ENCODE measurements at regions not wholly inside any gene's neighbourhood (a gene's known extent, or its start where the extent isn't known, plus 50 kb on each side); places are given as distances from the start of the nearest gene placed in this dataset.

GRCh38 chr6:14210663-14211561, 93.3 kb downstream of the CD83 start (continued):
- TF ChIP-seq ZNF770 (CRISPR knock-in tag; IDR thresholded peaks at IDR 0.05) (no peak), THYN1 (CRISPR knock-in tag; IDR thresholded peaks at IDR 0.05; ENCODE audit: borderline replicate concordance, low read depth) (no peak), NR3C1 (CRISPR knock-in tag; IDR thresholded peaks at IDR 0.05) (no peak), ZBTB7A (CRISPR knock-in tag; IDR thresholded peaks at IDR 0.05) (0 out of 2 replicates have a peak, but pooled peaks have one; percentile 61), NCOA5 (CRISPR knock-in tag; IDR thresholded peaks at IDR 0.05) (no peak), REXO4 (CRISPR knock-in tag; IDR thresholded peaks at IDR 0.05; ENCODE audit: borderline replicate concordance) (no peak), ZEB1 (IDR thresholded peaks at IDR 0.05; ENCODE audit: insufficient replicate concordance, low read depth) (no peak), CSRNP1 (CRISPR knock-in tag; IDR thresholded peaks at IDR 0.05) (peak; percentile 13; the same call in 1 of the 2 replicates), NFKB2 (CRISPR knock-in tag; IDR thresholded peaks at IDR 0.05; ENCODE audit: borderline replicate concordance) (peak; percentile 46; the same call in 1 of the 2 replicates), KMT2B (CRISPR knock-in tag; IDR thresholded peaks at IDR 0.05) (no peak), ZBTB43 (CRISPR knock-in tag; conservative IDR thresholded peaks at IDR 0.05) (no peak), BHLHE40 (IDR thresholded peaks at IDR 0.05; ENCODE audit: low read length) (0 out of 2 replicates have a peak, but pooled peaks have one; percentile 44), ZNF749 (CRISPR knock-in tag; IDR thresholded peaks at IDR 0.05; ENCODE audit: borderline replicate concordance) (0 out of 2 replicates have a peak, but pooled peaks have one; percentile 75)
- TF ChIP-seq, protein P1, sequence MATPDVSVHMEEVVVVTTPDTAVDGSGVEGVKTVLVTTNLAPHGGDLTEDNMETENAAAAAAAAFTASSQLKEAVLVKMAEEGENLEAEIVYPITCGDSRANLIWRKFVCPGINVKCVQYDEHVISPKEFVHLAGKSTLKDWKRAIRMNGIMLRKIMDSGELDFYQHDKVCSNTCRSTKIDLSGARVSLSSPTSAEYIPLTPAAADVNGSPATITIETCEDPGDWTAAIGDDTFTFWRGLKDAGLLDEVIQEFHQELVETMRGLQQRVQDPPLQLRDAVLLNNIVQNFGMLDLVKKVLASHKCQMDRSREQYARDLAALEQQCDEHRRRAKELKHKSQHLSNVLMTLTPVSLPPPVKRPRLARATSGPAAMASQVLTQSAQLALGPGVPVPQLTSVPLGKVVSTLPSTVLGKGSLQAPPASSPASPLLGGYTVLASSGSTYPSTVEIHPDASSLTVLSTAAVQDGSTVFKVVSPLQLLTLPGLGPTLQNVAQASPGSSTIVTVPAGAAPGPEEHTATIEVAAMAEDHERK (CRISPR knock-in tag; IDR thresholded peaks at IDR 0.05; ENCODE audit: low read depth): peak; percentile 22; the same call in 1 of the 2 replicates
- TF ChIP-seq, protein P2, sequence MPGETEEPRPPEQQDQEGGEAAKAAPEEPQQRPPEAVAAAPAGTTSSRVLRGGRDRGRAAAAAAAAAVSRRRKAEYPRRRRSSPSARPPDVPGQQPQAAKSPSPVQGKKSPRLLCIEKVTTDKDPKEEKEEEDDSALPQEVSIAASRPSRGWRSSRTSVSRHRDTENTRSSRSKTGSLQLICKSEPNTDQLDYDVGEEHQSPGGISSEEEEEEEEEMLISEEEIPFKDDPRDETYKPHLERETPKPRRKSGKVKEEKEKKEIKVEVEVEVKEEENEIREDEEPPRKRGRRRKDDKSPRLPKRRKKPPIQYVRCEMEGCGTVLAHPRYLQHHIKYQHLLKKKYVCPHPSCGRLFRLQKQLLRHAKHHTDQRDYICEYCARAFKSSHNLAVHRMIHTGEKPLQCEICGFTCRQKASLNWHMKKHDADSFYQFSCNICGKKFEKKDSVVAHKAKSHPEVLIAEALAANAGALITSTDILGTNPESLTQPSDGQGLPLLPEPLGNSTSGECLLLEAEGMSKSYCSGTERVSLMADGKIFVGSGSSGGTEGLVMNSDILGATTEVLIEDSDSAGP (CRISPR knock-in tag; IDR thresholded peaks at IDR 0.05; ENCODE audit: borderline replicate concordance): peak; percentile 4
- TF ChIP-seq, protein P3, sequence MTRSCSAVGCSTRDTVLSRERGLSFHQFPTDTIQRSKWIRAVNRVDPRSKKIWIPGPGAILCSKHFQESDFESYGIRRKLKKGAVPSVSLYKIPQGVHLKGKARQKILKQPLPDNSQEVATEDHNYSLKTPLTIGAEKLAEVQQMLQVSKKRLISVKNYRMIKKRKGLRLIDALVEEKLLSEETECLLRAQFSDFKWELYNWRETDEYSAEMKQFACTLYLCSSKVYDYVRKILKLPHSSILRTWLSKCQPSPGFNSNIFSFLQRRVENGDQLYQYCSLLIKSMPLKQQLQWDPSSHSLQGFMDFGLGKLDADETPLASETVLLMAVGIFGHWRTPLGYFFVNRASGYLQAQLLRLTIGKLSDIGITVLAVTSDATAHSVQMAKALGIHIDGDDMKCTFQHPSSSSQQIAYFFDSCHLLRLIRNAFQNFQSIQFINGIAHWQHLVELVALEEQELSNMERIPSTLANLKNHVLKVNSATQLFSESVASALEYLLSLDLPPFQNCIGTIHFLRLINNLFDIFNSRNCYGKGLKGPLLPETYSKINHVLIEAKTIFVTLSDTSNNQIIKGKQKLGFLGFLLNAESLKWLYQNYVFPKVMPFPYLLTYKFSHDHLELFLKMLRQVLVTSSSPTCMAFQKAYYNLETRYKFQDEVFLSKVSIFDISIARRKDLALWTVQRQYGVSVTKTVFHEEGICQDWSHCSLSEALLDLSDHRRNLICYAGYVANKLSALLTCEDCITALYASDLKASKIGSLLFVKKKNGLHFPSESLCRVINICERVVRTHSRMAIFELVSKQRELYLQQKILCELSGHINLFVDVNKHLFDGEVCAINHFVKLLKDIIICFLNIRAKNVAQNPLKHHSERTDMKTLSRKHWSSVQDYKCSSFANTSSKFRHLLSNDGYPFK (CRISPR knock-in tag; IDR thresholded peaks at IDR 0.05; ENCODE audit: borderline replicate concordance): no peak; the same call in 1 of the 2 replicates

All from HepG2 (cell line).